ENCODE measurements at regions not wholly inside any gene's neighbourhood (a gene's known extent, or its start where the extent isn't known, plus 50 kb on each side); places are given as distances from the start of the nearest gene placed in this dataset.

DNA sequence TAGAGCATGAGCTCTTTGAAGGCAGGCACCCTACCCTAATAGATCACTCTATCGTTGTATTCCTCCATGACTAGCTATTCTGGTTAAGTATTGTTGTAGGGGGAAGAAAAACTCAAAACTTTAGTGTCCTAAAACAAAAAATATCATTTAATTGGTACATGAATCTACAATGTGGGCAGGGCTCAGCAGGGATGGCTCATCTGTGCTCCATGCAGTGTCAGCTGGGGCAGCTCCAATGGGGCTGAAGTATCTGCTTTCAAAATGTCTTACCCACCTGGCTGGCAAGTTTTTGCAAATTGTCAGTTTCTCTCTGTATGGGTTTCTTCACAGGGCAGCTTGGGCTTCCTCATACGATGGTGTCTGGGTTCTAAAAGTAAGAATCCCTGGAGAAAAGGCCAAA is 83.2 kb upstream of the ITGA6 start:
- H3K9me3 ChIP-seq (ENCODE audit: control insufficient read depth, insufficient read depth, low read depth, low read length) = no peaks in the 10 kb centered on the region; the same call in 1 of the 2 replicates
- H3K4me3 ChIP-seq (ENCODE audit: low read depth in 2 of 2, low read length in 2 of 2) = no peak overlapping the region
- ChIA-PET POLR2A (no interaction called here), CTCF (no interaction called here)
- intact Hi-C loops (cut with micrococcal nuclease; ENCODE audit: unreplicated experiment) = no loop called here
- ATAC-seq (no peak), DNase-seq (ENCODE audit: low read depth, low spot score) (no peak)
- H3K36me3 ChIP-seq (ENCODE audit: control insufficient read depth, insufficient read depth, low read length) = no peaks in the 10 kb centered on the region; the same call in 1 of the 2 replicates
- H3K4me1 ChIP-seq (ENCODE audit: control insufficient read depth, insufficient read depth, low read length) = peaks cover 12% of the 10 kb centered on the region; the same call in 1 of the 2 replicates
- no peaks in the 10 kb centered on the region; the same call in 1 of the 2 replicates for H3K27me3 ChIP-seq (ENCODE audit: control insufficient read depth, insufficient read depth, low read length)
- TF ChIP-seq TCF7L2 (IDR thresholded peaks at IDR 0.05; ENCODE audit: low read depth, low read length) (no peak), SIN3A (IDR thresholded peaks at IDR 0.05; ENCODE audit: borderline replicate concordance, insufficient read depth, low read depth, low read length) (no peak), POLR2AphosphoS5 (IDR thresholded peaks at IDR 0.05; ENCODE audit: low read depth, low read length) (no peak)
- TF ChIP-seq, protein P1, sequence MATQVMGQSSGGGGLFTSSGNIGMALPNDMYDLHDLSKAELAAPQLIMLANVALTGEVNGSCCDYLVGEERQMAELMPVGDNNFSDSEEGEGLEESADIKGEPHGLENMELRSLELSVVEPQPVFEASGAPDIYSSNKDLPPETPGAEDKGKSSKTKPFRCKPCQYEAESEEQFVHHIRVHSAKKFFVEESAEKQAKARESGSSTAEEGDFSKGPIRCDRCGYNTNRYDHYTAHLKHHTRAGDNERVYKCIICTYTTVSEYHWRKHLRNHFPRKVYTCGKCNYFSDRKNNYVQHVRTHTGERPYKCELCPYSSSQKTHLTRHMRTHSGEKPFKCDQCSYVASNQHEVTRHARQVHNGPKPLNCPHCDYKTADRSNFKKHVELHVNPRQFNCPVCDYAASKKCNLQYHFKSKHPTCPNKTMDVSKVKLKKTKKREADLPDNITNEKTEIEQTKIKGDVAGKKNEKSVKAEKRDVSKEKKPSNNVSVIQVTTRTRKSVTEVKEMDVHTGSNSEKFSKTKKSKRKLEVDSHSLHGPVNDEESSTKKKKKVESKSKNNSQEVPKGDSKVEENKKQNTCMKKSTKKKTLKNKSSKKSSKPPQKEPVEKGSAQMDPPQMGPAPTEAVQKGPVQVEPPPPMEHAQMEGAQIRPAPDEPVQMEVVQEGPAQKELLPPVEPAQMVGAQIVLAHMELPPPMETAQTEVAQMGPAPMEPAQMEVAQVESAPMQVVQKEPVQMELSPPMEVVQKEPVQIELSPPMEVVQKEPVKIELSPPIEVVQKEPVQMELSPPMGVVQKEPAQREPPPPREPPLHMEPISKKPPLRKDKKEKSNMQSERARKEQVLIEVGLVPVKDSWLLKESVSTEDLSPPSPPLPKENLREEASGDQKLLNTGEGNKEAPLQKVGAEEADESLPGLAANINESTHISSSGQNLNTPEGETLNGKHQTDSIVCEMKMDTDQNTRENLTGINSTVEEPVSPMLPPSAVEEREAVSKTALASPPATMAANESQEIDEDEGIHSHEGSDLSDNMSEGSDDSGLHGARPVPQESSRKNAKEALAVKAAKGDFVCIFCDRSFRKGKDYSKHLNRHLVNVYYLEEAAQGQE (IDR thresholded peaks at IDR 0.05; ENCODE audit: insufficient read depth in 1 of 2, low read depth in 2 of 2, low read length in 1 of 2) = no peak
- TF ChIP-seq, protein P2, sequence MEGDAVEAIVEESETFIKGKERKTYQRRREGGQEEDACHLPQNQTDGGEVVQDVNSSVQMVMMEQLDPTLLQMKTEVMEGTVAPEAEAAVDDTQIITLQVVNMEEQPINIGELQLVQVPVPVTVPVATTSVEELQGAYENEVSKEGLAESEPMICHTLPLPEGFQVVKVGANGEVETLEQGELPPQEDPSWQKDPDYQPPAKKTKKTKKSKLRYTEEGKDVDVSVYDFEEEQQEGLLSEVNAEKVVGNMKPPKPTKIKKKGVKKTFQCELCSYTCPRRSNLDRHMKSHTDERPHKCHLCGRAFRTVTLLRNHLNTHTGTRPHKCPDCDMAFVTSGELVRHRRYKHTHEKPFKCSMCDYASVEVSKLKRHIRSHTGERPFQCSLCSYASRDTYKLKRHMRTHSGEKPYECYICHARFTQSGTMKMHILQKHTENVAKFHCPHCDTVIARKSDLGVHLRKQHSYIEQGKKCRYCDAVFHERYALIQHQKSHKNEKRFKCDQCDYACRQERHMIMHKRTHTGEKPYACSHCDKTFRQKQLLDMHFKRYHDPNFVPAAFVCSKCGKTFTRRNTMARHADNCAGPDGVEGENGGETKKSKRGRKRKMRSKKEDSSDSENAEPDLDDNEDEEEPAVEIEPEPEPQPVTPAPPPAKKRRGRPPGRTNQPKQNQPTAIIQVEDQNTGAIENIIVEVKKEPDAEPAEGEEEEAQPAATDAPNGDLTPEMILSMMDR (IDR thresholded peaks at IDR 0.05) = no peak
- BruUV-seq (replicated peaks) = no TSS peak
- H3K27ac ChIP-seq (ENCODE audit: low read length) = no peak overlapping the region
- in situ Hi-C loops (cut with HindIII; ENCODE audit: low pct_unique_long_range_greater_than_20kb, low sequenced_read_pairs) = no loop called here

DNA sequence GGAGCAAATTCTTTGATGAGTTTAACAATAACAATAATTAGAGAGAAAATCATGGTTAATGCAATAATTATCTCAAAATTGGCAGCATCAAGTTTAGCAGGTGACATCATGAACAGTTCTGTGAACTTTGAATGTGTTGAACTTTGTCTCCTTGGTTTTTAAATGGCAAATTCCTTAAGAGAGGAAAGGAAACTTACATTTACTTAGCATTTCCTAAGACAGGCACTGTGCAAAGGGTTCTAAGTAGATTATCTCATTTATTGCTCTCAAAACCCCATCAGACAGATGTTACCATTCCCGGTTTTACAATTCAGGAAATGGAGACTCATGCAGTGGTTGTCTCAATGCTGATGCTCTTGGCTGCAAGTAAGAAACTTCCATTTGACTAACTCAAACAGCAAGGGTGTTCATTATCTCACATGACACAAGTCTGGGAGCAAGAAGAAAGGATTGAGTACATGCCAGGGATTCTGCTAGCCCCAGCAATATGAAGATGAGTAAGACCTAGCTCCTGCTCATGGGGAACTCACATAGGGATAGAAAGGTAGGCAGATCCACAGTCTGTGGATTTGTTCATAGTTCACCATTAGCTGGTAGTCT is 81.3 kb upstream of the ITGA6 start:
- no peak for ATAC-seq
- Histone ChIP-seq H3K9me3 (ENCODE audit: control insufficient read depth, insufficient read depth, low read depth, low read length) (no peaks in the 10 kb centered on the region; the same call in 1 of the 2 replicates), H3K4me1 (ENCODE audit: control insufficient read depth, insufficient read depth, low read length) (peaks cover 1% of the 10 kb centered on the region; the same call in 1 of the 2 replicates), H3K27me3 (ENCODE audit: control insufficient read depth, insufficient read depth, low read length) (no peaks in the 10 kb centered on the region; the same call in 1 of the 2 replicates), H3K4me3 (ENCODE audit: low read depth in 2 of 2, low read length in 2 of 2) (no peak overlapping the region), H3K36me3 (ENCODE audit: control insufficient read depth, insufficient read depth, low read length) (no peaks in the 10 kb centered on the region; the same call in 1 of the 2 replicates), H3K27ac (ENCODE audit: low read length) (no peak overlapping the region)
- in situ Hi-C loops (cut with HindIII; ENCODE audit: low pct_unique_long_range_greater_than_20kb, low sequenced_read_pairs) (no loop called here), intact Hi-C loops (cut with micrococcal nuclease; ENCODE audit: unreplicated experiment) (no loop called here)
- ChIA-PET CTCF (no interaction called here), POLR2A (no interaction called here)
- no TSS peak for BruUV-seq (replicated peaks)
- TF ChIP-seq, protein P1 (IDR thresholded peaks at IDR 0.05; ENCODE audit: insufficient read depth in 1 of 2, low read depth in 2 of 2, low read length in 1 of 2) = no peak
- no peak for TF ChIP-seq TCF7L2 (IDR thresholded peaks at IDR 0.05; ENCODE audit: low read depth, low read length)
- no peak for TF ChIP-seq SIN3A (IDR thresholded peaks at IDR 0.05; ENCODE audit: borderline replicate concordance, insufficient read depth, low read depth, low read length)
- TF ChIP-seq POLR2AphosphoS5 (IDR thresholded peaks at IDR 0.05; ENCODE audit: low read depth, low read length) = no peak
- TF ChIP-seq, protein P2 (IDR thresholded peaks at IDR 0.05) = no peak
- DNase-seq (ENCODE audit: low read depth, low spot score) = no peak

Data from Panc1 (cell line).